GM12865 (cell line): ENCODE measurements at regions not wholly inside any gene's neighbourhood (a gene's known extent, or its start where the extent isn't known, plus 50 kb on each side); places are given as distances from the start of the nearest gene placed in this dataset.
"Not testable (repeated sequence)": the region's sequence is repeated elsewhere in the genome, so short reads cannot be mapped to it uniquely, and the experiment has no call there.

Experiments
- DNase-seq: peaks from one replicate; pipeline ENCODE4 v3.0.0; 2010; ENCODE audit warnings: low read depth
- H3K4me3 ChIP-seq: 2 replicates; pipeline ENCODE4 v1.5.1; 2011; ENCODE audit warnings: mild to moderate bottlenecking, low read depth, low read length, control low read depth
- CTCF ChIP-seq: IDR thresholded peaks from 2 replicates; pipeline ENCODE4 v1.5.1; 2011; ENCODE audit warnings: low read length, control low read depth, low read depth, inconsistent platforms; ENCODE audit not compliant: insufficient read depth; ENCODE audit errors: missing control alignments

GRCh38 chr3:82637574-82637973 is 876.1 kb upstream of the GBE1 start:
- no peak for DNase-seq
- H3K4me3 ChIP-seq: no peak overlapping the region
- TF ChIP-seq CTCF: no peak

- no peak overlapping the region for H3K4me3 ChIP-seq
- DNase-seq: no peak
- no peak for TF ChIP-seq CTCF
These were observed 874.7 kb upstream of the GBE1 start for GRCh38 chr3:82636177-82636576.

GRCh38 chr3:82633319-82633718 is 871.9 kb upstream of the GBE1 start:
- TF ChIP-seq CTCF: no peak
- no peak for DNase-seq
- H3K4me3 ChIP-seq: no peak overlapping the region

- no peak for TF ChIP-seq CTCF
- no peak overlapping the region for H3K4me3 ChIP-seq
- no peak for DNase-seq
These were observed 868.5 kb upstream of the GBE1 start for GRCh38 chr3:82629937-82630336.

GRCh38 chr3:82628385-82629014 is 867.1 kb upstream of the GBE1 start:
- DNase-seq: no peak
- H3K4me3 ChIP-seq: no peak overlapping the region
- no peak for TF ChIP-seq CTCF

GRCh38 chr3:82627733-82628132 is 866.3 kb upstream of the GBE1 start:
- no peak for TF ChIP-seq CTCF
- DNase-seq: no peak
- no peak overlapping the region for H3K4me3 ChIP-seq

- DNase-seq, H3K4me3 ChIP-seq: not testable (repeated sequence)
These were observed 859.3 kb upstream of the GBE1 start for GRCh38 chr3:82620744-82621143.
